Fibroblast of skin of back (primary cell): ENCODE measurements at regions not wholly inside any gene's neighbourhood (a gene's known extent, or its start where the extent isn't known, plus 50 kb on each side); places are given as distances from the start of the nearest gene placed in this dataset.

Source experiments
- DNase-seq: peaks from one replicate; pipeline ENCODE4 v3.0.0-alpha.2; 2013

DNA sequence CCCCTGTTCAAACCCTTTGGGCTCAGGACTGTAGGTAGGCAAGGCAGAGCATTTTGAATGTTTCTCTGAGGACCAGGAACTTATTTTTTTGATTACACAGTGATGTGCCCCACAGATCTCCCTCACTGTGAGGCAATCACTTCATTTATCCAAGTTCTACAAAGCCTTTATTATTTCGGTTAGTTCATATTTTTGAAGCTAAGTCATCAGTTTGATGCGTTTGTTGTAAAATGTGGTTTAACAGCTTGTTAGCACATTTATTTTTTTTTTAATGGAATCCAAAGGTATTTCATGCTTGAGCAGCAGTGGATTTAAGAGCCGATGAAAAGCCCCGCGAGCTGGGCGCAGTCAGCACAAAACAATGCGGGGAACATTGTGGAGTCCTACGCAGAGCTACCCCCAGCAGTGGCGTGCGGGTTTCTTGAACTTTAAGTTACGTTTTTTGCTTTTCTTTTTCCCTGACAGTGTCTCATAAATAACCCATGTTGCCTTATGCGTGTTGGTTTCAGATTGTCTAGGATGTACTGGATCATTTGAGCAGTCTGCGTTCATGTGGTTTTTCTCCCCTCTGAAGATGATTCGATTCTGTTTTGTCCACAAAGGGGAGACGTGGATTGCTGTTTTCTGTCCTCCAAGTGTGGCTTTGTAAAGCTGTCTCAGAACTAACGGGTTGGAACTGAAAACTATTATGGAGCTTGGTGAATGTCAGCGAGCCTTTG is 233.6 kb upstream of the BMP2 start:
- peak; percentile 83 for DNase-seq

DNA sequence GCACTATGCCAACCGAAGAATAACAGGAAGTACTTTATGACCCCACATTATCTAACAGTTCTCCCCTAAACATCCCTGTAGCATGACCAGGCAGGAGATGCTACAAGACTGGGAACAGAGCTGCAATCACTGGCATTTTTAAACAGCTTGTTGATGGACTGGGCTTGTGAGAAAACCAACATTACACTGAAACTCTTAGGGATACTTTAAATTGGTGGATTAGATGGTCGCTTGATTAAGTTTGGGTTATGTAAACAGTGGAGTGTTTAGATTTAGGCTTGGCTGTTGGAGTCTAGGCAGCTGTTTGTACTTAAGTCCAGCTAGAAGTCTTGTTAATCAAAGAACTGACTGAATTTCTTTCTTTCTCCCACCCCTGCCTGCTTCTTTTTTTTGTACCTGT is 234.1 kb upstream of the BMP2 start:
- DNase-seq = peak; percentile 7

DNA sequence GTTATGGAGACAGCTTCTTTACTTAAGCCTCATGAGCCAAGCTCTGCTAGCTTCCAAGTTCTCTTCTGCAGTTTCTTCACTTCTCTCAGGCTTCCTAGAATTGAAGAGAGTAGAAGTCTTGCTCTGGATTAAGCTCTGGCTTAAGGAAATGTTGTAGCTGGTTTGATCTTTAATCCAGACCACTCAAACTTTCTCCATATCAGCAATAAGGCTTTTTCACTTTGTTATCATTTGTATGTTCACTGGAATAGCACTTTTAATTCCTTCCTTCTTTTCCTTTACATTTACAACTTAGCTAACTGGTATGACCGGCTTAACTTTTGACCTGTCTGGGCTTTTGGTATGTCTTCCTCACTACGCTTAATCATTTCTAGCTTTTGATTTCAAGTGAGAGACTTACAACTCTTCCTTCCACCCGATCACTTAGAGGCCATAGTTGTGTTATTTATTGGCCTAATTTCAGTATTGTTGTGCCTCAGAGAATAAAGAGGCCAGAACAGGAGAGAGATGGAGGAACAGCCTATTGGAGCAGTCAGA is 236.6 kb upstream of the BMP2 start:
- no peak for DNase-seq

DNA sequence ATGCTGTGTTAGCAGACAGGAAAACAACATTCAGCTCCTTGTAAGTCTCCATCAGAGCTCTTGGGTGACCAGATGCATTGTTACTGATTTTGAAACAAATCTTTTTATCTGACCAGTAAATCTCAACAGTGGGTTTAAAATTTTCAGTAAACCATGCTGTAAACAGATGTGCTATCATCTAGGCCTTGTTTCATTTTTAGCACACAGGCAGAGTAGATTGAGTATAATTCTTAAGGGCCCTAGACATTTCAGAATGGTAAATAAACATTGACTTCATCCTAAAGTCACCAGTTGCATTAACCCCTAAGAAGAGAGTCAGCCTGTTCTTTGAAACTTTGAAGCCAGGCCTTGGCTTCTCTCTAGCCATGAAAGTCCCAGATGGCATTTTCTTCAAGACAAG is 237.2 kb upstream of the BMP2 start:
- no peak for DNase-seq

DNA sequence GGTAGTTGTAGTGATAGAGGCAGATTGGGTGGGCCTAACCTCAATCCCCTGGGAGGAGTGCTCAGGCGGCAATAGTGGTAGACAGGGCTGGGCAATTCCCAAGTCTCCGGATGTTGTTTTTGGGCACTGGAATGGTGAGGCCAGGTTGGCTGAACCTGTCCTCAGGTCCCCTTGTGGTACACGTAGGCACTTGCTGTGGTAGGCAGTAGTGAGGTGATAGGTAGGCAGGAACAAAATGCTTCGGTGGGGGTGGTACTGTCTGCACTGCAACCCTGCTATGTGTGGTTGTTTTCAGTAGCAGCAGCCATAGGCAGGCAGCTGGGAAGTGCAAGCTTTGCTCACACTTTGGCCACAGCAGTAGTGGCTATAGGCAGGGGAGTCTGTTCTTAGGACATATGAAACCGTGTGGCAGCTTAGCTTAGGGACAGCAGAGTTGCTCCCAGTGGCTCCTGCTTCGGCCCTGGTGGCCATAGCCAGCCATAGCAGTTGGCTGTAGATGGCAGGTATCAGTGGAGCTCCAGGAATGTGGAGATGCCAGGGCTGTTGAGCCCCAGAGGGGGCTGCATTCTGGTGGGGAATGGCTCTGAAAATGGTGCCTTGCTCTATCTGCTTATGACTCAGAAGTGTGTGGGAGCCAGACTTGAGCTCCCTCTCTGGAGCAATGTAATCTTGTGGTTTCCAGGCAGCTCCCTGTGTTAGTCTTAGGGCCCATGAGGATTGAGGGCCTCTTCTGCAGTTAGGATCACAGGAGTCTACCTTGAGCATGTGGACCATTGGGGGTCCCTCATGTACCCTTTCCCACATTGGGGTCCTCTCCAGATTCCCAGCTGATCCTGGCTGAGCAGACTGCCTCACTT is 241.8 kb upstream of the BMP2 start:
- DNase-seq = peak; percentile 52

DNA sequence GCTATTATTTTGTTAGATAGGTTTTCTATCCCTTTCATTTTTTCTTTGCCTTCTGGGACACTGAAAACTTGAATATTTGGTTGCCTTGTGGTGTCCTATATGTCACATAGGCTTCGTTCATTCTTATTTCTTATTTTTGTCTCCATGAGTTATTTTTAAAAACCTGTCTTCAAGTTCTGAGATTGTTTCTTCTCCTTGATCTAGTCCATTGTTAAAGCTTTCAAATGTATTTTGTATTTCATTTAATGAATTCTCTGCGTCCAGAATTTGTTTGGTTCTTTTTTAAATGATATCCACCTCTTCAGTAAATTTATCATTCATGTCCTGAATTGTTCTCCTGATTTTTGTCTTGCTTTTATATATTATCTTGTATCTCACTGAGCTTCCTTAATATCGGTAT is 243.2 kb upstream of the BMP2 start:
- DNase-seq = no peak

DNA sequence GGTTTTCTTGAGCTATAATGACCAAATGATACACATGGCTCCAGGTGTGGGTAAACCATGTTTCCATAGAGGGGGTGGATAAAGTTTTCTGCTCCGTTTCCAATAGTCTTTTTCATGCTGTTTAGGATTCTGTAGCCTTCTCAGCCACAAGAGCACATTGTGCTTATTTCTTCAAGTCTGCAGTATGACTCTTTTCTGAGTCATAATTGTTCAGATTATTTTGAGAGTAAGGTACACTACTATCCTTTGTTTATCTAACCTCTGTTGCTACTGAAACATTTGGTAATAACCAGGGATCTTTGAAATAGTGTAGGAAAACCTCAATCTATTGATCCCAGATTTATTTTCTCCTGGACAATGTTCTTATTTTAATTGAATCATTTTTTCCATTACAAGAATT is 247.9 kb upstream of the BMP2 start:
- peak; percentile 55 for DNase-seq

DNA sequence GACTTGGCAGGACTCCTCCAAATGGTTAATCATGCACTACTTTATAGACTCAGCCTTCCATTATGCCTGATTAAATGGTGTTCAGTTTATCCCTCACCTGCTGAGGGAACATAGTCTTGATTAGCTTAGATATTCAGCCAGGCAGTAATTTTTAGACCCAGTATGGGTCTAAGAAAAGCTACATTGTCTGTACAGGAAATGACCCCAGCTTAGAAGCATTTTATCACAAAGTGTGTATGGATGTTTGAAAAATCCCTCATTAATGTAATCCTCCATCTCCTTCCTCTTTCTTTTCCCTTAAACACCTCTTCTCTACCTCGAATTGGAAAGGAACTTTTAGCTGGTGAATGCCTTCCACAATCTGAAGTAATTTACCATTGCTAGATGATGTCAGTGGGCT is 252.2 kb upstream of the BMP2 start:
- no peak for DNase-seq

DNA sequence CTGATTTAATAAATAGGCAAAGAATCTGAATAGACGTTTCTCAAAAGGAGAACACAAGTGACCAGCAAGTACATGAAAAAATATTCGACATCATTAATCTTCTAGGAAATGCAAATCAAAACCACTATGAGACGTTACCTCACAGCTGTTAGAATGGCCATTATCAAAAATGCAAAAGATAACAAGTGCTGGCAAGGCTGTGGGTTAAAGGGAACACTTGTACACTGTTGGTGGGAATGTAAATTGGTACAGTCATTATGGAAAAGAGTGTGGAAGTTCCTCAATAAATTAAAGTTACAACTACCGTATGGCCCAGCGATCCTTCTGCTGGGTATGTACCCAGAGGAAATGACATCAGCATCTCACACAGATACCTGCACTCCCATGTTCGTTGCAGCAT is 253.9 kb upstream of the BMP2 start:
- no peak for DNase-seq

DNA sequence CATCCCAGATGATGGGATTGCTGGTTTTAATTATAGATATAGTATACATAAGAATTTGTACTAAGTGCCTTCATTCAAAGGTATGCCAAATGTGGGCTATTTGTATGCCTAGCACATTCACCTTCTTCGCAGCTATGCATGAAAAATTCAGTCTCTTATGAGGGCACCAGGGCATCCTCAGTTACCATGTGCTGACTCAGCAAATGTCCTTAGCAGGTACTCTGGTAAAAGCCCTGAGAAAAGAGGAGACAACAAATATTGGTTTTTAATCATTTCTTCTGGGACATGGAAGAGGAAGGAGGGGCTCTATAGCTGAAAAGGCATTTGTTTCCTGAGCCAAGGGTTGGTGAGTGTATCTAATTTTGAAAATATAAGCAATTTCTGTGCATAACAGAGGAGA is 258.1 kb upstream of the BMP2 start:
- DNase-seq = no peak

DNA sequence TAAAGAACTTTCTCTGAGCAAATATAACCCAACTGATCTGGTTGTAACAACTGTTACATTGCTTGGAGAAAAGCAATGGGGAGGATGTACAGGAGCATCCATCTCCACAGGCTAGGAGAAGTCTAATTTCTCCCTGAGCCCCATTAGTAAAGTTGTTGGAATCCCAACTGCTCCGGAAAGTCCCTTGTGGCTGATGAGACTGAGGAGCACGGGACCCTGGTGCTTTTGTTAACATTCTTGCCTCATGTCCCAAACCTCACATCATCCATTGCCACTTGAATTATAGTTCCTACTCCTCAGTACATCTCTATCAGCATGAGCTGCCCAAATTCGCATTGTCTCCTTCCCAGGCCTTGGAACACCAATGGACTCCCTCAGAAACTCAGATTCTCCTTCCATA is 260.6 kb upstream of the BMP2 start:
- DNase-seq = peak; percentile 3

DNA sequence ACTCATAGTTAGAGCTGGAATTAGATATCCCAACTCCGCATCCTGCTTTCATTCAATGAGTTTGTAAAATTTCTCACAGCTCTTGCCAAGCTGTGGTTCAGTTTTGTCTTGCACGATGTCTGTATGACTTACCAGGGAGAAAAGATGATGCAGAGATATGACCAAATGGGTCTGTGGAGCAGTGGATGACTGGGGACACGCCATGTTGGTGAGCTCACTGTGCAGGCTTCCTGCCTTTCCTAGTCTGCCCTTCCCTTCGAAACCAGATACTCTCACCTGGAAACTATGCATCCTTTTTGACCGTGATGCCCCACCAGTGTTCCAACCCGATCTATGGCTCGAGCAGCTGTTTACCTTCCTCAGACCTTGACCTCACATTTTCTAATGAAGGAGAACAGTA is 262.7 kb upstream of the BMP2 start:
- DNase-seq = no peak

DNA sequence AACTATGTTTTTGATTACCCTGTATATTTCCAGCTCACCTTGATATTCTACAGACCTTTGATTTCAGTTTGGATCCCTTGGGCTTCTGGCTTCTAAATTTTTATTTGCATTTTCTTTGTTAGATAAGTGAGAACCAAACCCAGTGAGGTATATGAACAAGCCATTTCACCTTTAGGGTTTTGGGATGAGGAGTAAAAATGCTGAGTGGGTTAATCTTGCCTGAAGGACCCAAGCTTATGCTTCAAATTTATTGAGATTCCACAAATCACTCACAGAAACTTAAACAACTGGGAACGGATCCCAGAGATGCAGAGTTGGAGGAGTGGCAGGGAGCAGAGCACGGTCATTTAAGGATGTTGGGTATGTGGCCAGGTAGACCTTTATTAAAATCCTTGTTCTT is 263.3 kb upstream of the BMP2 start:
- no peak for DNase-seq

DNA sequence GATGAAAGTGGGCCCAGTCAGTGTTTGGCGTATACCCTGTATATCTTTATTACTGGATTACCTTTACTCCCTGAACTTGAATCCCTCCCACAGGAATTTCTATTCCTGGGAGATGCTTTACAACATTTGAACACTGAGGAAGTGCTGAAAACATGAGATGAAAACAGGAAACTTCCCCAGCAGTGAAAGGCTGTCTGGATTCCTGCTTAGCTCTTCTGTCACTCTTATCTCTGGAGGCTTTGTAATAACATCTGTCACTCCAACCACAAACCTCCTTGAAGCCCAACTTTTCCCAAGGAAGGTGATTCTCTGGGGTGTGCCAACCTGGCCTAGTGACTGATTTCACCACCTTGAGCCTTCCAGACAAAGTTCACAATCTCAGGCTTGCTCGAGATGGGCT is 264.5 kb upstream of the BMP2 start:
- no peak for DNase-seq

DNA sequence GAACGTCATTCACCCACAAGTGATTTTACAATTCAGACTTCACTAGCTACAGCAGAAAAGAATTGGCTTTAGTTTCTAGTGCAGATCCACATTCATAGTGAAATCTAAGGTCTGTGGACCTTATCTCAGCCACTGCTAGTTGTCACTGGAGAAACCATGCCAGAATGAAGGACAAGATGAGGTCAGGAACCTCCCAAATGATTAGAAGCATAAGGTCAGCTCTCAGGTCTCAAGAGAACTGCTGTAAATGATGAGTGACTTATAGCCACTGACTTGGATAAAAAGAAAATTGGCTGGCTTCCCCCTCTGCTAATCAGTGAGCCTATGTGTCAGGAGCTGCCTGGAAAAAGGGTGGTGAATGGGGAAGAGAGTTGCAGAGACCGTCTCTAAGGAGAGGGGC is 265.3 kb upstream of the BMP2 start:
- DNase-seq = no peak

DNA sequence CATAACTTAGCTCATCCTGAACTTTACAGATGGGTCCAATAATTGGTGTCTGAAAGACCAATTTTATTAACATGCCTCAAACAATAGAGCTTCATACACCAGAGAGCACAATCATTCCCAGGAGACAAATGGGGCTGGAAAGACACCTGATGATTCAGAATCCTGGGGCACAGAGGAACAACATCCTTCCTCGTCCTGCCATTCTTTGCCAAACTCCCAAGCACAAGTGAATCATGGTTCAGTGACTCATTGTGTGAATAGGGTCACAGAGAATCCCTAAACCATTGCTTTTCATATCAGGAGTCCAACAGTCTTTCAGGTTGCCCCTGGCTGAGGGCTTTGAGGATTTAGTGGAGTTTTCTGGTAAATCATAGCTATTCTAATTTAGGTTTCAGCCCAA is 266.4 kb upstream of the BMP2 start:
- DNase-seq = peak; percentile 84

DNA sequence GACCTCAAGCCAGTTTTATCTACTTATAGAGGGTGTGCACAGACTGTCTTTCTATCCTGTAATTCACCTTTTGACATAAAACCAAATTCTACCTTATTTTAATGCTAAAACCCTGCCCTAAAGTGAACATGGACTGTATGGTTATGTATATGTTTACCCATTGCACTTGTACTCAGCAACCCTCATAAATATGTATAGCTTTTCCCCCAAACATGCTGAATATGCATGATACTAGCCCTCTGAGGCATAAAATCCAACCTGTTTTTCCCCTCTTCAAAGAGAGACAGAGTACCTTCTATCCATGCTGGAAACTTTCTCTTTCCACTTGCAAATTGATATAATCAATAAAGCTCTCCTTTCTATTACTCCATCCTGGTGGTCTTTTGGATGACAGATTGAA is 267.9 kb upstream of the BMP2 start:
- no peak for DNase-seq

DNA sequence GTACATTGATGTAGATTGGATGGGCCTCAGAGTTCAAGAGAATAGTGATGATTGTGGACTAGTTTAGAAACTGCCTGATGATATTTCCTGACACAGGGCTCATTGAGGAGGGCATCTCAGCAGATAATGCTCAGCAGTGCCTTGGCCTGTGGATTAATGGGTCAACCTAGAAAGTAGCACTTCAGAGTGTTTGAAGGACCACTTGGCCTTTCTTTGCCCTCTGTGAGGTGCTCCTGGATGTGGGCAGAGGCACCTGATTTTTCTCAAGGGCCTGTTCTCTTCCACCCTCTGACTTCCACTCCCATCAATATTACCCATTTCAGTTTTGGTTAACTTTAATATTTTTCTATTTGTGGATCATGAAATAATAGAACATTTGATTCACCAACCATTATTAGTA is 270.6 kb upstream of the BMP2 start:
- DNase-seq = no peak

DNA sequence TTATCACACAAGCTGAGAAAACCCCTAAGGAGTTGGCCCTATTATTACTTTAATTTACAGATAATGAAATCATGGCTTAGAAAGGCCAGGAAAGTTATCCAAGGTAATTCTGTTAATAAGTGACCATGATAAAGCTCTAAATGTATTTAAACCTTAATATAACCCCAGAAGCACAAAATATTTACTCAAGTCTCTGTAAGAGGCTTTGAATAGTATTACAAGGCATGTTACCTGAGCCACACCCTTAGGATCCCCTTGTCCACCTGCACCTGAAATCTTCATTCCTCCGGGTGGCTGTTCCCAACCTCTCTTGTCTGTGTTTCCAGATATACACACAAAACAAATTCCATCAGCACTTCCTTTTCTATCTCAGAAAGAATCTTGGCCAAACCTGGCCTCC is 271.6 kb upstream of the BMP2 start:
- no peak for DNase-seq

DNA sequence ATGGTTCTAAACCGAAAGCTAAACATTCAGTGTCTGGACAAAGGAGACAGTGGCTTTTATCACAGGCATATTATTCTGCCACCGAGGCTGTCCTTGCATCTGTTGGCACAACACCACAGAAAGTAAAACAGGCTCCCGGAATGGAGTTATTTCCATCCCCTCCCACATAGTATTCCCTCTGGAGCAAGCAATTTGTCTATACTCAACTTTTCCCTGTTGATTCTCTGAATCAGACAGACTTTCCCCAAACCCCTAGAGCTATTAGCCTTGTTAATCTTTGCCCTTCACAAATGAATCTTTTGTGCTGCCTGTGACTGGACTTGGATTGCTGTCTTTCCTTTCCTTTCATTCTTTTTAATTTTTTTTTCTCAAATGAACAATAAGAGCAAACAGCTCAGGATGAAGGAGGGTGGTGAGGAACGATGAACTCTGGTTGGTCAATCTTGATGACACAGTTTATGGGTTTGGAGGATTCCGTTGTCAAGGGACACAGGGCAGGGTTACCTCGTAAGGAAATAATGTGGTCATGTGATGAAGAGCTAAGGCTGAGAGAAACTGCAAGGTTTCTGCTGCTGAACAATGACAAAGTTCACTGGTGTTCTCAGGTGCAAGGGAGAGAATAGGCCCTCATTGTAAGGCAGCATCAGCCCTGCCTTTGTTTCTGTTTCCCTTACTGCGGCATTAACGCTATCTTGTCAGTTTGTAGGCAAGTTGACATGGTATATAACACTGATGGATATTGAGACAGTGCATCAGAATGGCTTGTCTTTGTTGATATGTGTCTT is 275.0 kb upstream of the BMP2 start:
- no peak for DNase-seq

DNA sequence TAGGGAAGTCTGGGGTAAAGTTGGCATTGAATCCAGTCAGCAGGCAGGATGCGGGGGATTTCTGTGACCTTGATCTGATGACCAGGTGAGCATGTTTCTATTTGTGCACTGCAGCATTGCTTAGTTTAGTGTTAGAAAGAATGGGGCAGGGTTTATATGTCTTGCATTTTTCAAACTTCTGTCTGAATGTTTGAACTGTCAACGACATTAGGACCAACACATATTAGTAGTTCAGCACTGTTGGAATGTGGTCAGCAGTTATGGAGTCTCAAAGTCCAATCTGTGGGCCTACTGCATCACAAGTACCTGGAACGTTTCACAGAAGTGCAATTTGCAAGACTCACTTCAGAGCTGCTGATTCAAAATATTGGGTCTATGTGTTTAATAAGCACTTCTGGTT is 276.6 kb upstream of the BMP2 start:
- no peak for DNase-seq

DNA sequence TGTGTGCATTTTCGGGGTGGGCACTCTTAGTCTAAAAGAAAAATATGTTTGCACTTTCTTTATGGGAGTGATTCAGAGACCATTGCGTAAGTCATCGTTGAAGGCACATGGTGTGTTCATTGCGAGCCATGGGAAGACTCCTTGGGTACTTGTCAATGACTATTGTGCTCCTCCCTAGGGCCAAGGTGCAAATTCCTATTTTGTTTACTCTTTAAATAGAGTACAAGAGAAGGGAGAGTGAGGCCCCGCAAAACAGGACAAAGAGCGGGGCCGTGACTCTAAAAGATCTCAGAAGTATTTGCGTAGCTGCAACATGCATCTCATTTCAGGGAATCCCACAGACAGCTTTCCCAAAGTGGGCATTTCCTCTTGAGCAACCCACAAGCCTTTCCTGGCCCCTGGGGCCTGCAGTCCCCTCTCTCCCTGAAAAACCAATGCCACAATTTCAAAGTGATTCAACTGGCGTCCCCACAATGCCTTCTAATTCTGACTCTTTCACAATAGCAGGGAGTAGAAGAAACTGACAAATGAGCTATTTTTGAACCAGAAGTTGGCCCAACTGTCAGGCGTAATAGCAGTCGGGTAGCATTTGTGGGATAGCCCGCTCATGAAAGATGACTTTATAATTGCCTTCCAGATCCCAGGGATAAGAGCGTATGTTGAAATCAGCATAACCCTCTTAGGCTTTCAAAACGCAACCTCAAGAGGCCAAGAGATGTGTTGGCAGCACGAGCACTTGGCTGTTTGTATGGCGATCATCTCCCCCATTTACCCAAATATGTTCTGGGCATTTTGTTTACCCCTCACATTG is 277.9 kb upstream of the BMP2 start:
- no peak for DNase-seq
